Astrocyte (in vitro differentiated cells and primary cell): ENCODE measurements at regions not wholly inside any gene's neighbourhood (a gene's known extent, or its start where the extent isn't known, plus 50 kb on each side); places are given as distances from the start of the nearest gene placed in this dataset.

ENCODE experiments used
- DNase-seq: peaks from one replicate; pipeline ENCODE4 v3.0.0-alpha.2; 2010; ENCODE audit warnings: low read depth
- FAIRE-seq: peaks from 2 replicates; lab custom pipeline; 2011; peaks lifted over from hg19 to GRCh38; lab: Jason Lieb, UNC
- H2AFZ ChIP-seq: 2 replicates; pipeline ENCODE4 v1.6.0; 2012; ENCODE audit warnings: low read depth, low read length, inconsistent platforms
- H3K27ac ChIP-seq: 2 replicates; pipeline ENCODE4 v1.5.1; 2011; ENCODE audit warnings: low read depth, low read length, inconsistent platforms
- H3K27me3 ChIP-seq: 2 replicates; pipeline ENCODE4 v1.6.0; 2011; ENCODE audit warnings: low read length, inconsistent platforms; ENCODE audit not compliant: insufficient read depth
- H3K36me3 ChIP-seq: 2 replicates; pipeline ENCODE4 v1.5.1; 2011; ENCODE audit warnings: low read length, inconsistent platforms; ENCODE audit not compliant: insufficient read depth
- H3K4me1 ChIP-seq: 2 replicates; pipeline ENCODE4 v1.5.1; 2011; ENCODE audit warnings: low read length, inconsistent platforms; ENCODE audit not compliant: insufficient read depth
- H3K4me2 ChIP-seq: 2 replicates; pipeline ENCODE4 v1.6.0; 2012; ENCODE audit warnings: low read length, inconsistent platforms
- H3K4me3 ChIP-seq: 2 replicates; pipeline ENCODE4 v1.5.1; 2011; ENCODE audit warnings: low read depth, mild to moderate bottlenecking, low read length, inconsistent platforms; ENCODE audit not compliant: insufficient read depth
- H3K79me2 ChIP-seq: 2 replicates; pipeline ENCODE4 v1.6.0; 2012; ENCODE audit warnings: mild to moderate bottlenecking, low read length, inconsistent platforms; ENCODE audit not compliant: insufficient read depth
- H3K9ac ChIP-seq: 2 replicates; pipeline ENCODE4 v1.6.0; 2012; ENCODE audit warnings: mild to moderate bottlenecking, low read length, inconsistent platforms
- H3K9me3 ChIP-seq: 2 replicates; pipeline ENCODE4 v1.5.1; 2012; ENCODE audit warnings: low read depth, mild to moderate bottlenecking, low read length, inconsistent platforms; ENCODE audit not compliant: insufficient read depth
- H4K20me1 ChIP-seq: 2 replicates; pipeline ENCODE4 v1.6.0; 2012; ENCODE audit warnings: low read length, inconsistent platforms; ENCODE audit not compliant: insufficient read depth
- H3K27ac Mint-ChIP-seq: one replicate; pipeline ENCODE4 v1.8.0; 2021; ENCODE audit warnings: mild to moderate bottlenecking, mixed read lengths; ENCODE audit not compliant: unreplicated experiment
- H3K27me3 Mint-ChIP-seq: one replicate; pipeline ENCODE4 v1.8.0; 2021; ENCODE audit warnings: low read depth, mixed read lengths; ENCODE audit not compliant: unreplicated experiment
- H3K36me3 Mint-ChIP-seq: one replicate; pipeline ENCODE4 v1.8.0; 2021; ENCODE audit warnings: low read depth, mixed read lengths; ENCODE audit not compliant: unreplicated experiment
- H3K4me1 Mint-ChIP-seq: one replicate; pipeline ENCODE4 v1.8.0; 2021; ENCODE audit warnings: low read depth, mixed read lengths; ENCODE audit not compliant: unreplicated experiment
- H3K4me3 Mint-ChIP-seq: one replicate; pipeline ENCODE4 v1.8.0; 2021; ENCODE audit warnings: mild to moderate bottlenecking, moderate library complexity, mixed read lengths; ENCODE audit not compliant: unreplicated experiment
- H3K9me3 Mint-ChIP-seq: one replicate; pipeline ENCODE4 v1.8.0; 2021; ENCODE audit warnings: mild to moderate bottlenecking, mixed read lengths; ENCODE audit not compliant: unreplicated experiment
- CTCF ChIP-seq: IDR thresholded peaks from 2 replicates; pipeline ENCODE4 v1.5.1; 2011; ENCODE audit warnings: low read depth, mild to moderate bottlenecking, inconsistent platforms, low read length, moderate library complexity; ENCODE audit not compliant: insufficient read depth
- EZH2 ChIP-seq: IDR thresholded peaks from 2 replicates; pipeline ENCODE4 v1.6.1; 2012; ENCODE audit warnings: mild to moderate bottlenecking, low read length, inconsistent platforms; ENCODE audit not compliant: insufficient read depth

GRCh38 chr5:81914696-81915095 is 57.1 kb upstream of the ATG10 start:
- Mint-ChIP-seq H3K4me3 (no peak overlapping the region), H3K9me3 (no peaks in the 10 kb centered on the region), H3K27ac (no peak overlapping the region), H3K36me3 (no peaks in the 10 kb centered on the region), H3K27me3 (no peaks in the 10 kb centered on the region), H3K4me1 (no peaks in the 10 kb centered on the region)
- no peaks in the 10 kb centered on the region for H3K4me1 ChIP-seq
- H3K79me2 ChIP-seq: no peaks in the 10 kb centered on the region
- H3K36me3 ChIP-seq: no peaks in the 10 kb centered on the region
- H3K27me3 ChIP-seq: no peaks in the 10 kb centered on the region
- no peak overlapping the region for H3K4me3 ChIP-seq
- no peak overlapping the region for H3K27ac ChIP-seq
- no peak overlapping the region for H3K9ac ChIP-seq
- H2AFZ ChIP-seq: no peak overlapping the region
- TF ChIP-seq CTCF (no peak), EZH2 (no peak)
- FAIRE-seq: no peak
- no peaks in the 10 kb centered on the region for H4K20me1 ChIP-seq
- H3K4me2 ChIP-seq: no peak overlapping the region
- H3K9me3 ChIP-seq: no peaks in the 10 kb centered on the region
- DNase-seq: no peak

- Histone ChIP-seq H3K36me3 (no peaks in the 10 kb centered on the region), H3K4me1 (no peaks in the 10 kb centered on the region), H3K9me3 (no peaks in the 10 kb centered on the region), H3K79me2 (no peaks in the 10 kb centered on the region), H2AFZ (no peak overlapping the region), H3K27ac (no peak overlapping the region), H4K20me1 (no peaks in the 10 kb centered on the region), H3K27me3 (no peaks in the 10 kb centered on the region), H3K9ac (no peak overlapping the region), H3K4me3 (no peak overlapping the region), H3K4me2 (no peak overlapping the region)
- H3K36me3 Mint-ChIP-seq: no peaks in the 10 kb centered on the region
- no peak overlapping the region for H3K4me3 Mint-ChIP-seq
- TF ChIP-seq EZH2: no peak
- no peak for TF ChIP-seq CTCF
- no peaks in the 10 kb centered on the region for H3K27me3 Mint-ChIP-seq
- H3K4me1 Mint-ChIP-seq: no peaks in the 10 kb centered on the region
- no peak overlapping the region for H3K27ac Mint-ChIP-seq
- FAIRE-seq: no peak
- no peak for DNase-seq
- no peaks in the 10 kb centered on the region for H3K9me3 Mint-ChIP-seq
Measured at GRCh38 chr5:81912933-81913332, 58.9 kb upstream of the ATG10 start.

GRCh38 chr5:81909677-81910076 is 62.1 kb upstream of the ATG10 start:
- H3K27me3 Mint-ChIP-seq: no peaks in the 10 kb centered on the region
- no peaks in the 10 kb centered on the region for H3K9me3 ChIP-seq
- no peaks in the 10 kb centered on the region for H3K79me2 ChIP-seq
- no peak overlapping the region for H3K27ac ChIP-seq
- H2AFZ ChIP-seq: no peak overlapping the region
- TF ChIP-seq CTCF: no peak
- TF ChIP-seq EZH2: no peak
- peaks cover 4% of the 10 kb centered on the region for H3K4me1 Mint-ChIP-seq
- H3K4me1 ChIP-seq: no peaks in the 10 kb centered on the region
- H4K20me1 ChIP-seq: no peaks in the 10 kb centered on the region
- DNase-seq (no peak), FAIRE-seq (no peak)
- no peaks in the 10 kb centered on the region for H3K27me3 ChIP-seq
- no peak overlapping the region for H3K9ac ChIP-seq
- no peaks in the 10 kb centered on the region for H3K9me3 Mint-ChIP-seq
- no peak overlapping the region for H3K4me3 ChIP-seq
- H3K4me3 Mint-ChIP-seq: no peak overlapping the region
- H3K36me3 ChIP-seq: no peaks in the 10 kb centered on the region
- no peak overlapping the region for H3K27ac Mint-ChIP-seq
- no peaks in the 10 kb centered on the region for H3K36me3 Mint-ChIP-seq
- H3K4me2 ChIP-seq: no peak overlapping the region
